SK-N-SH (cell line): ENCODE measurements at regions not wholly inside any gene's neighbourhood (a gene's known extent, or its start where the extent isn't known, plus 50 kb on each side); places are given as distances from the start of the nearest gene placed in this dataset.

Source experiments
- CTCF ChIA-PET: fragments of 300-600, 350-600 bp; formaldehyde crosslinking; extraction: SDS; loops from one replicate; lab custom pipeline; 2021; lab: Yijun Ruan, JAX
- POLR2A ChIA-PET: fragments of 350-600 bp; sonication (Branson Sonifier 250); formaldehyde crosslinking; extraction: SDS; loops from one replicate; lab custom pipeline; 2020; ENCODE audit warnings: antibody characterized with exemption, inconsistent platforms; lab: Yijun Ruan, JAX
- DNase-seq: peaks from one replicate; pipeline ENCODE4 v3.0.0; 2012
- H2AFZ ChIP-seq: fragments of 200-600 bp; sonication (generic); 2 replicates; pipeline ENCODE4 v1.8.1; 2016; ENCODE audit warnings: antibody characterized with exemption, mild to moderate bottlenecking, low read depth
- H3F3A ChIP-seq: fragments of 200-600 bp; sonication (generic); replicated peaks from 2 replicates; pipeline ENCODE3; 2016; ENCODE audit warnings: antibody characterized with exemption, mild to moderate bottlenecking; ENCODE audit not compliant: insufficient read depth
- H3K27ac ChIP-seq, 2 experiments: fragments of 200-500 bp in 1 of 2; fragments of 200-600 bp in 1 of 2; sonication (Bioruptor generic) in 1 of 2; sonication (generic), shearing (Covaris generic) in 1 of 2; 2 replicates each; pipeline versions ENCODE4 v1.5.1 to v1.6.1; 2014 to 2016; ENCODE audit warnings: low read depth in 2 of 2, inconsistent platforms in 1 of 2, low read length in 1 of 2, mild to moderate bottlenecking in 1 of 2, mixed read lengths in 1 of 2
- H3K27me3 ChIP-seq: fragments of 200-600 bp; sonication (generic), shearing (Covaris generic); 2 replicates; pipeline ENCODE4 v1.6.1; 2016; ENCODE audit warnings: mixed run types; ENCODE audit not compliant: insufficient read depth
- H3K36me3 ChIP-seq, 2 experiments: fragments of 200-500 bp in 1 of 2; fragments of 200-600 bp in 1 of 2; sonication (Bioruptor generic) in 1 of 2; sonication (generic) in 1 of 2; replicated peaks in 1 of 2; 2 replicates each; pipeline versions ENCODE3 to v1.5.1; 2014 to 2016; ENCODE audit warnings: low read length in 1 of 2, mild to moderate bottlenecking in 1 of 2; ENCODE audit not compliant: insufficient read depth in 2 of 2, control insufficient read depth in 1 of 2
- H3K4me1 ChIP-seq, 2 experiments: fragments of 200-500 bp in 1 of 2; fragments of 200-600 bp in 1 of 2; sonication (Bioruptor generic) in 1 of 2; sonication (generic), shearing (Covaris generic) in 1 of 2; 2 replicates each; pipeline versions ENCODE4 v1.5.1 to v1.6.1; 2014 to 2016; ENCODE audit warnings: low read depth in 1 of 2, low read length in 1 of 2, mixed run types in 1 of 2; ENCODE audit not compliant: insufficient read depth in 2 of 2, control insufficient read depth in 1 of 2
- H3K4me2 ChIP-seq: fragments of 200-600 bp; sonication (generic), shearing (Covaris generic); 2 replicates; pipeline ENCODE4 v1.6.1; 2017; ENCODE audit warnings: mixed run types
- H3K4me3 ChIP-seq, 2 experiments: fragments of 200-500 bp in 1 of 2; fragments of 200-600 bp in 1 of 2; sonication (Bioruptor generic) in 1 of 2; sonication (generic), shearing (Covaris generic) in 1 of 2; 2 replicates each; pipeline versions ENCODE4 v1.5.1 to v1.8.1; 2014 to 2016; ENCODE audit warnings: low read depth in 2 of 2, inconsistent platforms in 1 of 2, low read length in 1 of 2, mild to moderate bottlenecking in 1 of 2, mixed read lengths in 1 of 2, moderate library complexity in 1 of 2
- H3K79me2 ChIP-seq: fragments of 200-600 bp; sonication (generic); 2 replicates; pipeline ENCODE4 v1.8.1; 2017; ENCODE audit warnings: mild to moderate bottlenecking; ENCODE audit not compliant: insufficient read depth
- H3K9ac ChIP-seq: fragments of 200-600 bp; sonication (generic); 2 replicates; pipeline ENCODE4 v1.6.1; 2017; ENCODE audit warnings: mixed run types
- H3K9me2 ChIP-seq: fragments of 200-600 bp; sonication (generic); 2 replicates; pipeline ENCODE4 v1.6.1; 2017; ENCODE audit warnings: mixed run types
- H3K9me3 ChIP-seq: fragments of 200-600 bp; sonication (generic); 2 replicates; pipeline ENCODE4 v1.6.1; 2017; ENCODE audit warnings: mixed run types, mild to moderate bottlenecking, moderate library complexity
- H4K20me1 ChIP-seq: fragments of 200-600 bp; sonication (generic); 2 replicates; pipeline ENCODE4 v1.6.1; 2017; ENCODE audit warnings: mild to moderate bottlenecking, mixed run types; ENCODE audit not compliant: insufficient read depth
- CHD2 ChIP-seq: fragments of 150-350 bp; IDR thresholded peaks from 2 replicates; pipeline ENCODE4 v1.6.1; 2018; ENCODE audit warnings: low read length; ENCODE audit not compliant: partially characterized antibody
- ELF1 ChIP-seq: IDR thresholded peaks from 2 replicates; pipeline ENCODE4 v1.4.0; 2012
- EZH2phosphoT487 ChIP-seq: fragments of 200-600 bp; sonication (generic); IDR thresholded peaks from 2 replicates; pipeline ENCODE4 v1.6.1; 2017; ENCODE audit warnings: low read depth, mixed run types, mild to moderate bottlenecking, antibody characterized with exemption, moderate library complexity, borderline replicate concordance
- FOXJ3 ChIP-seq: sonication (generic); formaldehyde crosslinking; IDR thresholded peaks from 2 replicates; pipeline ENCODE4 v1.5.1; 2020; ENCODE audit warnings: mild to moderate bottlenecking, missing genetic modification reagents
- GATA2 ChIP-seq: sonication (generic); formaldehyde crosslinking; IDR thresholded peaks from 2 replicates; pipeline ENCODE4 v1.5.0; 2020; ENCODE audit warnings: mild to moderate bottlenecking, missing genetic modification reagents
- IRF3 ChIP-seq: fragments of 150-350 bp; IDR thresholded peaks from 2 replicates; pipeline ENCODE4 v1.6.1; 2016; ENCODE audit warnings: mild to moderate bottlenecking, low read depth, low read length
- MEF2A ChIP-seq: IDR thresholded peaks from 2 replicates; pipeline ENCODE4 v1.4.0; 2012; ENCODE audit warnings: low read depth, borderline replicate concordance
- MXI1 ChIP-seq: IDR thresholded peaks from 2 replicates; pipeline ENCODE4 v1.6.1; 2012; ENCODE audit warnings: mild to moderate bottlenecking, low read depth, low read length, improper control_type of control experiment
- NFIC ChIP-seq: IDR thresholded peaks from 2 replicates; pipeline ENCODE4 v1.4.0; 2012; ENCODE audit warnings: borderline replicate concordance
- POLR2AphosphoS5 ChIP-seq: IDR thresholded peaks from 2 replicates; pipeline ENCODE4 v1.6.1; 2012; ENCODE audit warnings: low read depth, low read length
- RAD21 ChIP-seq: IDR thresholded peaks from 2 replicates; pipeline ENCODE4 v1.6.1; 2012; ENCODE audit warnings: mild to moderate bottlenecking, low read length
- RCOR1 ChIP-seq: fragments of 150-350 bp; IDR thresholded peaks from 2 replicates; pipeline ENCODE4 v1.6.1; 2017; ENCODE audit warnings: antibody characterized with exemption, low read length
- REST ChIP-seq: IDR thresholded peaks from 2 replicates; pipeline ENCODE4 v1.6.1; 2012; ENCODE audit warnings: mild to moderate bottlenecking, low read depth, low read length, moderate library complexity
- RFX5 ChIP-seq: IDR thresholded peaks from 2 replicates; pipeline ENCODE4 v1.6.1; 2012; ENCODE audit warnings: mild to moderate bottlenecking, improper control_type of control experiment, low read length
- SIN3A ChIP-seq: IDR thresholded peaks from 2 replicates; pipeline ENCODE4 v1.6.1; 2012; ENCODE audit warnings: low read depth, mild to moderate bottlenecking, low read length, moderate library complexity, borderline replicate concordance
- TAF1 ChIP-seq: IDR thresholded peaks from 2 replicates; pipeline ENCODE4 v1.6.1; 2012; ENCODE audit warnings: low read depth, mild to moderate bottlenecking, low read length, moderate library complexity, borderline replicate concordance
- YY1 ChIP-seq: IDR thresholded peaks from 2 replicates; pipeline ENCODE4 v1.4.0; 2012; ENCODE audit warnings: low read depth, mild to moderate bottlenecking
- ZBTB33 ChIP-seq: IDR thresholded peaks from 2 replicates; pipeline ENCODE4 v1.4.0; 2012; ENCODE audit warnings: low read depth, borderline replicate concordance
- WGBS: methylation state at CpG from one replicate; pipeline ENCODE4 v1.1.6; 2017; ENCODE audit warnings: low lambda C conversion rate; 5-methylcytosine and 5-hydroxymethylcytosine counted together

DNA sequence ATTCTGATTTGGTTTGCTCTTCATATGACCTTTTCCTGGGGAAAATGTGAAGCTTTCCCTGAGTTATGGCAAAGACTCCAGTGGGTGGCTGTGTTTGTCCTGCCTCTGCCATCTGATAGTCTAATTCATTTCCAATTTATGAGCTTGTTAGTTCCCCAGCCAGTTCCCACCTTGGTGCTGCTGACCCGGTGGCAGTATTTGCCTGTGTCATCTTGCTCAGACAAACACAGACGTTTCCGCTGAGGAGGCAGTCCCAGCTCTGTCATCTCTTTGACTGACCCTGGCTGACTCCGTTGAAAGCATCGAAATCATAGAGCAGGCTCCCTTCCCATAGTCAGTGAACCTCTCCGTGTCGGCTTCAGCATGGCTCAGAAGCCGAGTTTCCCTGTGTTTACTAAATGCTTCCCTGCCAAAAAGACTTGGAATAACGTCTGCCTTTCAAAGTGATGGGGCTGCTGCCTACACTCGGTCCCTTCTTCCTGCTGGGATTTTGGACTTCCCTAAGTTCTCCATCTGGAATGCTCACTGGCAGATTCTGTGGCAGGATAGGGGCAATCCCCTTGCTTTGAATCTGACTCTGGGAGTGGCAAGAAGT, 538.3 kb downstream of the NPIPA7 start:
- Histone ChIP-seq H3F3A (no peaks in the 10 kb centered on the region), H3K36me3 (no peaks in the 10 kb centered on the region), H2AFZ (no peak overlapping the region), H3K79me2 (no peaks in the 10 kb centered on the region), H3K9me2 (no peaks in the 10 kb centered on the region), H4K20me1 (no peaks in the 10 kb centered on the region), H3K9me3 (no peaks in the 10 kb centered on the region), H3K4me1 (no peaks in the 10 kb centered on the region), H3K27me3 (no peaks in the 10 kb centered on the region), H3K9ac (no peak overlapping the region), H3K4me2 (no peak overlapping the region), H3K4me3 (no peak overlapping the region), H3K27ac (no peak overlapping the region)
- WGBS, result 28% methylated on average over 9 of the region's 10 CpGs
- no peak for TF ChIP-seq SIN3A
- TF ChIP-seq FOXJ3, result no peak
- no peak for TF ChIP-seq REST
- TF ChIP-seq IRF3, result no peak
- TF ChIP-seq ZBTB33, result no peak
- TF ChIP-seq YY1, result no peak
- TF ChIP-seq GATA2, result no peak
- TF ChIP-seq RAD21, result no peak
- no peak for TF ChIP-seq POLR2AphosphoS5
- no peak for TF ChIP-seq NFIC
- ChIA-PET CTCF (interaction anchor here (0.9 kb wide), 1 partner anchor 11 kb away, joined by 3 read pairs; no protein-coding TSS in a partner anchor), POLR2A (no interaction called here)
- DNase-seq, result no peak

GRCh38 chr16:16923479-16923878, 544.5 kb downstream of the NPIPA7 start:
- Histone ChIP-seq H4K20me1 (no peaks in the 10 kb centered on the region), H3K27me3 (no peaks in the 10 kb centered on the region), H3K4me2 (no peak overlapping the region), H3F3A (no peaks in the 10 kb centered on the region), H3K9me3 (no peaks in the 10 kb centered on the region), H2AFZ (no peak overlapping the region), H3K4me1 (no peaks in the 10 kb centered on the region), H3K36me3 (no peaks in the 10 kb centered on the region), H3K9ac (no peak overlapping the region), H3K4me3 (no peak overlapping the region), H3K9me2 (no peaks in the 10 kb centered on the region), H3K79me2 (no peaks in the 10 kb centered on the region), H3K27ac (no peak overlapping the region)
- POLR2A ChIA-PET, result no interaction called here
- no peak for DNase-seq
- CTCF ChIA-PET, result interaction anchor here (0.5 kb wide), 1 partner anchor 451 kb away, joined by 3 read pairs; no protein-coding TSS in a partner anchor
- no peak for TF ChIP-seq RFX5
- no peak for TF ChIP-seq CHD2
- no peak for TF ChIP-seq REST
- TF ChIP-seq RCOR1, result no peak
- no peak for TF ChIP-seq TAF1
- TF ChIP-seq EZH2phosphoT487, result no peak
- no peak for TF ChIP-seq ELF1
- no peak for TF ChIP-seq MEF2A
- no peak for TF ChIP-seq MXI1
- TF ChIP-seq YY1, result no peak
